Caco-2 (cell line): ENCODE measurements at regions not wholly inside any gene's neighbourhood (a gene's known extent, or its start where the extent isn't known, plus 50 kb on each side); places are given as distances from the start of the nearest gene placed in this dataset.

ENCODE experiments used
- BruUV-seq: library from RNA; stranded (reverse); fragments of 400-500 nt; replicated peaks from 2 replicates; lab custom pipeline; 2021; lab: Mats Ljungman, UMichigan
- CTCF ChIA-PET: fragments of 300-600 bp; sonication (Branson Sonifier 250); formaldehyde crosslinking; loops from one replicate; lab custom pipeline; 2022; ENCODE audit warnings: antibody characterized with exemption; lab: Charles Lee
- POLR2A ChIA-PET: fragments of 300-600 bp; sonication (Branson Sonifier 250); formaldehyde crosslinking; loops from one replicate; lab custom pipeline; 2022; ENCODE audit warnings: antibody characterized with exemption; lab: Charles Lee
- DNase-seq, 2 experiments: peaks; one replicate each; pipeline versions ENCODE4 v3.0.0 to v3.0.0-alpha.2; 2020 to 2022
- H3K27me3 ChIP-seq: replicated peaks from 2 replicates; pipeline ENCODE4 v1.6.0; 2011; ENCODE audit warnings: low read length; ENCODE audit not compliant: control insufficient read depth, insufficient read depth
- H3K36me3 ChIP-seq: 2 replicates; pipeline ENCODE4 v1.5.1; 2011; ENCODE audit warnings: low read length; ENCODE audit not compliant: control insufficient read depth, insufficient read depth
- H3K4me1 ChIP-seq: fragments of 250-450 bp; sonication (Bioruptor Pico); 2 replicates; pipeline ENCODE4 v1.5.1; 2020; ENCODE audit warnings: mild to moderate bottlenecking
- H3K4me3 ChIP-seq: 2 replicates; pipeline ENCODE4 v1.5.1; 2011; ENCODE audit warnings: low read depth, mild to moderate bottlenecking, control low read depth, low read length
- H3K9me3 ChIP-seq: fragments of 250-450 bp; sonication (Bioruptor Pico); 2 replicates; pipeline ENCODE4 v1.5.1; 2020; ENCODE audit warnings: mild to moderate bottlenecking, moderate library complexity
- H3K27ac Mint-ChIP-seq: one replicate; pipeline ENCODE4 v1.8.0; 2022; ENCODE audit warnings: mixed read lengths; ENCODE audit not compliant: unreplicated experiment
- H3K27me3 Mint-ChIP-seq: one replicate; pipeline ENCODE4 v1.8.0; 2022; ENCODE audit warnings: mixed read lengths; ENCODE audit not compliant: insufficient read depth, unreplicated experiment
- H3K36me3 Mint-ChIP-seq: one replicate; pipeline ENCODE4 v1.8.0; 2022; ENCODE audit warnings: mild to moderate bottlenecking, mixed read lengths; ENCODE audit not compliant: insufficient read depth, unreplicated experiment
- H3K4me1 Mint-ChIP-seq: one replicate; pipeline ENCODE4 v1.8.0; 2022; ENCODE audit warnings: low read depth, mixed read lengths; ENCODE audit not compliant: unreplicated experiment
- H3K4me3 Mint-ChIP-seq: one replicate; pipeline ENCODE4 v1.8.0; 2022; ENCODE audit warnings: mild to moderate bottlenecking, moderate library complexity, mixed read lengths; ENCODE audit not compliant: unreplicated experiment
- H3K9me3 Mint-ChIP-seq: one replicate; pipeline ENCODE4 v1.8.0; 2022; ENCODE audit warnings: mixed read lengths; ENCODE audit not compliant: unreplicated experiment
- intact Hi-C: fragments of 100-400 bp; cut with micrococcal nuclease; formaldehyde crosslinking; loops from one replicate; pipeline ENCODE4 v1.10.0; 2022; ENCODE audit not compliant: unreplicated experiment
- TF ChIP-seq, protein P1 (sequence below), 2 experiments: fragments of 200-600 bp in 1 of 2; IDR thresholded peaks; 1 replicate in 1 of 2; 2 replicates in 1 of 2; pipeline versions ENCODE4 v1.5.1 to v1.8.0; 2011 to 2022; ENCODE audit warnings: antibody characterized with exemption in 1 of 2, control low read depth in 1 of 2, inconsistent platforms in 1 of 2, low read depth in 1 of 2, low read length in 1 of 2, mild to moderate bottlenecking in 1 of 2, moderate library complexity in 1 of 2; ENCODE audit not compliant: insufficient read depth in 1 of 2, severe bottlenecking in 1 of 2, unreplicated experiment in 1 of 2

DNA sequence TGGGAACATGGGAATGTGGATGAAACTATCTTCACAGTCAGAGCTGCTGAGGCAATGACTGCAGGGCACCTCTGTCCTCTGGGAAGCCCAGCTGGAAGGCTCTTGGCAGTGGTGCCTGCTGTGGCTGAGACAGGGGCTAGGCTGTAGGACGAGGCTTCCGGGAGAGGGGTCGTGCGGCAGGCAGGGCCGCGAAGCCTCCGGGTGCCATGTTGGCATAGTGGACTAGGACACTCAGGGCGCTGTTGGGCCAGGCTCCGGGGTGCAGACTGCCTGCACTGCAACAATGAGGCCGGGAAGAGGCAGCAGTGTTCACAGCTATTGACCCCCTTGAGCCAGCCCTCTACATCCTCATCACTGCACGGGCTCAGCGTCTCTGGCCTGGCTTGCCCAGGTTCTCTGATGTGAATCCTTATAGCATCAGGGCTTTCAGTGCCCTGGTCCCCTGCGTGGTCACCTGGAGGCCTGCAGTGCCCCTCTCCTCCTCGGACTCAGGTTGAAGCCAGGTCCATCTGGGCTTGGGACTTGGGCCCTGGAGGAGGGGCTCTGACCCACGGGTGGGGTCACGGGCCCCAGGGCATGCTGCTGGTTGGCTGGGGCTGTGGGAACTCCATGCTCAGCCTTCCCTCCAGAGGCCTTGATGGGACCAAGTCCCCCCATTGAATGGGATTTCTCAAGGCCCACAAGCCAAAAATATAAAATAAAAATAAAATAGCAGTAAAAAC lies 91.6 kb downstream of the TNFRSF13B start:
- H3K4me1 Mint-ChIP-seq = no peaks in the 10 kb centered on the region
- ChIA-PET CTCF (no interaction called here), POLR2A (no interaction called here)
- Histone ChIP-seq H3K27me3 (no peaks in the 10 kb centered on the region), H3K36me3 (no peaks in the 10 kb centered on the region), H3K4me3 (no peak overlapping the region), H3K9me3 (peaks cover 9% of the 10 kb centered on the region), H3K4me1 (no peaks in the 10 kb centered on the region)
- H3K36me3 Mint-ChIP-seq = no peaks in the 10 kb centered on the region
- DNase-seq = no peak
- peaks cover 20% of the 10 kb centered on the region for H3K9me3 Mint-ChIP-seq
- TF ChIP-seq, protein P1, sequence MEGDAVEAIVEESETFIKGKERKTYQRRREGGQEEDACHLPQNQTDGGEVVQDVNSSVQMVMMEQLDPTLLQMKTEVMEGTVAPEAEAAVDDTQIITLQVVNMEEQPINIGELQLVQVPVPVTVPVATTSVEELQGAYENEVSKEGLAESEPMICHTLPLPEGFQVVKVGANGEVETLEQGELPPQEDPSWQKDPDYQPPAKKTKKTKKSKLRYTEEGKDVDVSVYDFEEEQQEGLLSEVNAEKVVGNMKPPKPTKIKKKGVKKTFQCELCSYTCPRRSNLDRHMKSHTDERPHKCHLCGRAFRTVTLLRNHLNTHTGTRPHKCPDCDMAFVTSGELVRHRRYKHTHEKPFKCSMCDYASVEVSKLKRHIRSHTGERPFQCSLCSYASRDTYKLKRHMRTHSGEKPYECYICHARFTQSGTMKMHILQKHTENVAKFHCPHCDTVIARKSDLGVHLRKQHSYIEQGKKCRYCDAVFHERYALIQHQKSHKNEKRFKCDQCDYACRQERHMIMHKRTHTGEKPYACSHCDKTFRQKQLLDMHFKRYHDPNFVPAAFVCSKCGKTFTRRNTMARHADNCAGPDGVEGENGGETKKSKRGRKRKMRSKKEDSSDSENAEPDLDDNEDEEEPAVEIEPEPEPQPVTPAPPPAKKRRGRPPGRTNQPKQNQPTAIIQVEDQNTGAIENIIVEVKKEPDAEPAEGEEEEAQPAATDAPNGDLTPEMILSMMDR (IDR thresholded peaks at IDR 0.05; ENCODE audit: insufficient read depth in 1 of 2, low read depth in 1 of 2, low read length in 1 of 2, severe bottlenecking in 1 of 2, unreplicated experiment in 1 of 2) = no peak
- peaks cover 7% of the 10 kb centered on the region for H3K27me3 Mint-ChIP-seq
- no peak overlapping the region for H3K4me3 Mint-ChIP-seq
- intact Hi-C loops = no loop called here
- no peak overlapping the region for H3K27ac Mint-ChIP-seq
- BruUV-seq = no TSS peak

DNA sequence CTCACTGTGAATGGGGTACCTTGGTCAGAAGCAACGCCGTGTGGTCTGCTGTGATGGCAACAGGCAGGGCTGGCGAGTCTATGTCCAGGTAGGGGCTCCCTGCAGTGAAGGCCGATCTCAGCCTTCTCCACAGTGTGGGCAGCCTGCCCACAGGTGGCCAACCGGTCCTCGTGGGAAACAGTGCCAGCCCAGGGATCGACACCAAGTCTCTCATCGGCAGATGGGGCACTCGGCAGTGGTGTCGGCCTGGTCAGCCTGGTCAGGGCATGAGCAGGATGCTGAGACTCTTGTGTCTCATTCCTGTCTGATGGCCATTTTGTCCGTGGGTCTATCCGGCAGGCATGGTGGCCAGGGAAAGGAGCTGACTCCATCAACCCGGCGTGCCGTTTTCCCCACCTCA lies 92.2 kb downstream of the TNFRSF13B start:
- ChIA-PET POLR2A (no interaction called here), CTCF (no interaction called here)
- H3K9me3 Mint-ChIP-seq = peaks cover 20% of the 10 kb centered on the region
- no peaks in the 10 kb centered on the region for H3K36me3 ChIP-seq
- peaks cover 9% of the 10 kb centered on the region for H3K9me3 ChIP-seq
- H3K4me3 Mint-ChIP-seq = no peak overlapping the region
- no peaks in the 10 kb centered on the region for H3K4me1 Mint-ChIP-seq
- H3K27me3 Mint-ChIP-seq = peaks cover 7% of the 10 kb centered on the region
- no peaks in the 10 kb centered on the region for H3K4me1 ChIP-seq
- intact Hi-C loops = no loop called here
- DNase-seq = no peak
- TF ChIP-seq, protein P1 (IDR thresholded peaks at IDR 0.05; ENCODE audit: insufficient read depth in 1 of 2, low read depth in 1 of 2, low read length in 1 of 2, severe bottlenecking in 1 of 2, unreplicated experiment in 1 of 2) = no peak
- H3K27ac Mint-ChIP-seq = no peak overlapping the region
- no peak overlapping the region for H3K4me3 ChIP-seq
- no peaks in the 10 kb centered on the region for H3K27me3 ChIP-seq
- no peaks in the 10 kb centered on the region for H3K36me3 Mint-ChIP-seq
- no TSS peak for BruUV-seq

DNA sequence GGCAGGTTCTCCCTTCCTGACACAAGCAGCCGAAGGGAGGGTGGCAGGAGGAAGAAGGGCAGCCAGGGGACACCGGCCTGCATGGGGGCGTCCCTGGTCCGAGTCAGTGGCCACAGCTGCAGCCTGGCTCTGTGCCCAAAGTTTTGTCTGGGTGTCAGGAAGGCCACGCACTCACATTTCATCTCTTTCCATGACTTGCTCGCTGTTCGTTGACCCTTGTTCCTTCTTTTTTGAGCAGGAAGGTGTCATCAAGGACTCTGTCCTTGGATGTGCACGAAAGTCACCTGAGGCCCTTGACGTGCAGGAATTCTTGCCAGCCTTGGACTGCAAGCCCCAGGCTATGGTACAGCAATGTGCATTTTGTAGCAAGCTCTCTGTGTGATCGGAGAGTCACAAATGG lies 93.3 kb downstream of the TNFRSF13B start:
- H3K4me1 ChIP-seq = no peaks in the 10 kb centered on the region

More for the DNA sequence above, 93.3 kb downstream of the TNFRSF13B start:
- Histone ChIP-seq H3K27me3 (no peaks in the 10 kb centered on the region), H3K4me3 (no peak overlapping the region), H3K9me3 (peaks cover 9% of the 10 kb centered on the region), H3K36me3 (no peaks in the 10 kb centered on the region)
- no peaks in the 10 kb centered on the region for H3K36me3 Mint-ChIP-seq
- H3K27me3 Mint-ChIP-seq = peaks cover 7% of the 10 kb centered on the region
- TF ChIP-seq, protein P1 (IDR thresholded peaks at IDR 0.05; ENCODE audit: insufficient read depth in 1 of 2, low read depth in 1 of 2, low read length in 1 of 2, severe bottlenecking in 1 of 2, unreplicated experiment in 1 of 2) = no peak
- H3K9me3 Mint-ChIP-seq = peaks cover 20% of the 10 kb centered on the region
- BruUV-seq = no TSS peak
- H3K4me3 Mint-ChIP-seq = no peak overlapping the region
- ChIA-PET CTCF (no interaction called here), POLR2A (no interaction called here)
- no peaks in the 10 kb centered on the region for H3K4me1 Mint-ChIP-seq
- intact Hi-C loops = no loop called here
- no peak overlapping the region for H3K27ac Mint-ChIP-seq
- no peak for DNase-seq
